ENCODE measurements at regions not wholly inside any gene's neighbourhood (a gene's known extent, or its start where the extent isn't known, plus 50 kb on each side); places are given as distances from the start of the nearest gene placed in this dataset.

DNA sequence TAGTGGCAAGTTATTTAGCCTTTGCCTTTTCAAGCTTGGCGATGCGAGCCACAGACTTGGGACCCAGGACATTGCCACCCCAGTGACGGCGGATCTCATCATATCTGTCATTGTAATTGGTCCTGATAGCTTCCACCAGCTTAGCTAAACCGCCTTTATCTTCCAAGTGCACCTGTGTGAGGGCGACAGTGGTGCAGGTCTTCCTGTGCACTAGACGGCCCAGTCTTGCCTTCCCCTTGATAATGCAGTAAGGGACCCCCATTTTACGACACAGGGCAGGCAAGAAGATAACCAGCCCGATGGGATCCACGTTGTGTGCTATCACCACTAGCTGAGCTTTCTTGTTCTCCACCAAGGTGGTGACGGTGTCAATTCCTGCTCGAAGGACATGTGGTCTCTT lies 99.6 kb upstream of the ITGB1 start:
- Histone ChIP-seq H3K4me3 (no peak overlapping the region), H3K4me1 (no peaks in the 10 kb centered on the region), H3K27ac (no peak overlapping the region), H3K9me3 (no peaks in the 10 kb centered on the region), H3K36me3 (ENCODE audit: insufficient read depth in 1 of 2, low read depth in 1 of 2) (no peaks in the 10 kb centered on the region), H3K27me3 (ENCODE audit: insufficient read depth in 3 of 3, low read length in 2 of 3) (no peaks in the 10 kb centered on the region)
- intact Hi-C loops (cut with DNase I): no loop called here
- 93 to 96% (median 94%) methylated on average over 12 of the region's 12 CpGs for WGBS, 3 donors
- no peak for DNase-seq
- no peak for ATAC-seq
- TF ChIP-seq, protein P1, sequence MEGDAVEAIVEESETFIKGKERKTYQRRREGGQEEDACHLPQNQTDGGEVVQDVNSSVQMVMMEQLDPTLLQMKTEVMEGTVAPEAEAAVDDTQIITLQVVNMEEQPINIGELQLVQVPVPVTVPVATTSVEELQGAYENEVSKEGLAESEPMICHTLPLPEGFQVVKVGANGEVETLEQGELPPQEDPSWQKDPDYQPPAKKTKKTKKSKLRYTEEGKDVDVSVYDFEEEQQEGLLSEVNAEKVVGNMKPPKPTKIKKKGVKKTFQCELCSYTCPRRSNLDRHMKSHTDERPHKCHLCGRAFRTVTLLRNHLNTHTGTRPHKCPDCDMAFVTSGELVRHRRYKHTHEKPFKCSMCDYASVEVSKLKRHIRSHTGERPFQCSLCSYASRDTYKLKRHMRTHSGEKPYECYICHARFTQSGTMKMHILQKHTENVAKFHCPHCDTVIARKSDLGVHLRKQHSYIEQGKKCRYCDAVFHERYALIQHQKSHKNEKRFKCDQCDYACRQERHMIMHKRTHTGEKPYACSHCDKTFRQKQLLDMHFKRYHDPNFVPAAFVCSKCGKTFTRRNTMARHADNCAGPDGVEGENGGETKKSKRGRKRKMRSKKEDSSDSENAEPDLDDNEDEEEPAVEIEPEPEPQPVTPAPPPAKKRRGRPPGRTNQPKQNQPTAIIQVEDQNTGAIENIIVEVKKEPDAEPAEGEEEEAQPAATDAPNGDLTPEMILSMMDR (IDR thresholded peaks at IDR 0.05): no peak

- WGBS, 3 donors: 77% methylated on average over 4 of the region's 4 CpGs
- Histone ChIP-seq H3K27ac (no peak overlapping the region), H3K4me1 (no peaks in the 10 kb centered on the region), H3K36me3 (ENCODE audit: insufficient read depth in 1 of 2, low read depth in 1 of 2) (no peaks in the 10 kb centered on the region), H3K9me3 (no peaks in the 10 kb centered on the region), H3K27me3 (ENCODE audit: insufficient read depth in 3 of 3, low read length in 2 of 3) (no peaks in the 10 kb centered on the region), H3K4me3 (no peak overlapping the region)
- intact Hi-C loops (cut with DNase I): no loop called here
- TF ChIP-seq, protein P1 (IDR thresholded peaks at IDR 0.05): no peak
- ATAC-seq (no peak), DNase-seq (no peak)
Observed at GRCh38 chr10:33056828-33057596, 99.0 kb upstream of the ITGB1 start.

GRCh38 chr10:33055625-33056024 lies 97.6 kb upstream of the ITGB1 start:
- Histone ChIP-seq H3K4me3 (no peak overlapping the region), H3K27me3 (ENCODE audit: insufficient read depth in 3 of 3, low read length in 2 of 3) (no peaks in the 10 kb centered on the region), H3K36me3 (ENCODE audit: insufficient read depth in 1 of 2, low read depth in 1 of 2) (no peaks in the 10 kb centered on the region), H3K27ac (no peak overlapping the region), H3K9me3 (no peaks in the 10 kb centered on the region), H3K4me1 (no peaks in the 10 kb centered on the region)
- DNase-seq (no peak), ATAC-seq (no peak)
- intact Hi-C loops (cut with DNase I): no loop called here
- TF ChIP-seq, protein P1 (IDR thresholded peaks at IDR 0.05): no peak

DNA sequence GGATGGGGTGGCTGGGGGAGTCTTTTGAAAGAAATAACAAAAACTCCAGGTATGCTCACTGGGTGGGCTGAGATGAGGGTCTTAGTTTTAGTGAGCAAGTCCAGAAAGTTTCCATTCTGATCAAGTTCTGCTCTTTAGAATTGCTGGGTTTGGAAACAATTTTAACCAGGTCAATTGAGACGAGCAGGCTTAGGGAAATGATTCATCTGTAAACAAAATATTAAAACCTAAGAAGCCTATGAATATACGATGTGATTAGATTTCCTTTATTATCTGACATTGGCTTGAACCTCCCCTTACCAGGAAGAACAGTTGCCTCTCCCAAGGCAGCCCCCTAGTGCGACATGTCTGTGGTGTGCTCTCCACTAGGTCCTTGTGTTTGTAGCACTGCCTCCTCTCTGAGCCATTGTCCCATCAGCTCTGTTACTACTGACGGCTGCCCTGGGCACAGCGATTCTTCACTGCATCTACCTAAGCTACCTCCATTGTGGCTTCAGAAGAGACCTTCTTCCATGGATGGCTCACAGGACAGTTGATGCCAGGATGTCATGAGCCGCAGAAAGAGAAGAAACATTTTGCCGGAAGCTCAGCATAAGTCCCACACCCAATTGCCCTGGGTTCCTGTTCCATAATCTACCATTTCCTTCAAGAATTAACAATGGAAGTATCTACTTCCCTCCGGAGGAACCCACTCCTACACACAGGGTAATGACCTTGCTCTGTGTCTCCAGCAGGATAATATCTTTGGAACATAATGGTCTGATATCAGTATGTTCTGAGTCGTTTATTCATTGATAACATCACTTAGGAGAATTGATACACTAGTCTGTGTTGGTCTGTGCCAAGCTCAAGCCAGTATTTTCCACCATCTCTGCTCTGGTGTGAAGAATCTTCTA lies 95.1 kb upstream of the ITGB1 start:
- H3K4me3 ChIP-seq: no peak overlapping the region
- TF ChIP-seq, protein P1 (IDR thresholded peaks at IDR 0.05): no peak
- DNase-seq (no peak), ATAC-seq (no peak)
- 73 to 78% (median 74%) methylated on average over 9 of the region's 9 CpGs for WGBS, 3 donors
- H3K27ac ChIP-seq: no peak overlapping the region
- no peaks in the 10 kb centered on the region for H3K4me1 ChIP-seq
- no peaks in the 10 kb centered on the region for H3K27me3 ChIP-seq (ENCODE audit: insufficient read depth in 3 of 3, low read length in 2 of 3)
- intact Hi-C loops (cut with DNase I): no loop called here
- no peaks in the 10 kb centered on the region for H3K36me3 ChIP-seq (ENCODE audit: insufficient read depth in 1 of 2, low read depth in 1 of 2)
- H3K9me3 ChIP-seq: no peaks in the 10 kb centered on the region
